GM19324 (cell line): ENCODE measurements at regions not wholly inside any gene's neighbourhood (a gene's known extent, or its start where the extent isn't known, plus 50 kb on each side); places are given as distances from the start of the nearest gene placed in this dataset.

ENCODE experiments used
- ATAC-seq: cut with Tn5 transposase; IDR thresholded peaks from one replicate; pipeline ENCODE4 v1.9.1; 2021; ENCODE audit warnings: mild to moderate bottlenecking, moderate library complexity; ENCODE audit not compliant: unreplicated experiment, low FRiP score

- no peak for ATAC-seq
Measured at GRCh38 chr4:4606321-4606720, 64.5 kb upstream of the STX18 start.

- ATAC-seq: no peak
Measured at GRCh38 chr4:4605849-4606248, 64.0 kb upstream of the STX18 start.

- no peak for ATAC-seq
Measured at GRCh38 chr4:4603592-4603991, 61.7 kb upstream of the STX18 start.

- ATAC-seq: no peak
Measured at GRCh38 chr4:4603067-4603466, 61.2 kb upstream of the STX18 start.

GRCh38 chr4:4602468-4602867 lies 60.6 kb upstream of the STX18 start:
- ATAC-seq: no peak

- no peak for ATAC-seq
Measured at GRCh38 chr4:4601803-4602369, 60.0 kb upstream of the STX18 start.

- no peak for ATAC-seq
Measured at GRCh38 chr4:4599481-4600275, 57.8 kb upstream of the STX18 start.

GRCh38 chr4:4598851-4599411 lies 57.1 kb upstream of the STX18 start:
- ATAC-seq: no peak

- no peak for ATAC-seq
Measured at GRCh38 chr4:4596720-4597119, 54.9 kb upstream of the STX18 start.

- no peak for ATAC-seq
Measured at GRCh38 chr4:4595252-4595651, 53.4 kb upstream of the STX18 start.

- no peak for ATAC-seq
Measured at GRCh38 chr4:4594285-4594920, 52.6 kb upstream of the STX18 start.

- ATAC-seq: no peak
Measured at GRCh38 chr4:4593596-4594284, 51.9 kb upstream of the STX18 start.

GRCh38 chr4:4592414-4592813 lies 50.6 kb upstream of the STX18 start:
- no peak for ATAC-seq
